GM19035 (cell line): ENCODE measurements at regions not wholly inside any gene's neighbourhood (a gene's known extent, or its start where the extent isn't known, plus 50 kb on each side); places are given as distances from the start of the nearest gene placed in this dataset.
A peak's percentile ranks its signal among the peaks of the same experiment; 100 is the strongest.
"Not testable (repeated sequence)": the region's sequence is repeated elsewhere in the genome, so short reads cannot be mapped to it uniquely, and the experiment has no call there.

Experiments used
- ATAC-seq: cut with Tn5 transposase; IDR thresholded peaks from one replicate; pipeline ENCODE4 v1.9.1; 2021; ENCODE audit not compliant: unreplicated experiment

GRCh38 chr6:125354649-125355048 lies 52.9 kb upstream of the HDDC2 start:
- ATAC-seq, result no peak

- ATAC-seq, result peak; percentile 63
These were observed 55.1 kb upstream of the HDDC2 start for GRCh38 chr6:125356884-125357283.

- ATAC-seq, result peak; percentile 49
These were observed 55.9 kb upstream of the HDDC2 start for GRCh38 chr6:125357515-125358256.

GRCh38 chr6:125358898-125359297 lies 57.1 kb upstream of the HDDC2 start:
- no peak for ATAC-seq

- ATAC-seq, result no peak
These were observed 60.1 kb upstream of the HDDC2 start for GRCh38 chr6:125361868-125362267.

- ATAC-seq, result no peak
These were observed 61.5 kb upstream of the HDDC2 start for GRCh38 chr6:125363039-125363823.

- ATAC-seq, result no peak
These were observed 62.0 kb upstream of the HDDC2 start for GRCh38 chr6:125363824-125364165.

GRCh38 chr6:125365230-125365629 lies 63.5 kb upstream of the HDDC2 start:
- ATAC-seq, result no peak

- no peak for ATAC-seq
These were observed 65.4 kb upstream of the HDDC2 start for GRCh38 chr6:125367036-125367782.

GRCh38 chr6:125370343-125370742 lies 68.6 kb upstream of the HDDC2 start:
- ATAC-seq, result no peak

GRCh38 chr6:125375013-125375412 lies 73.2 kb upstream of the HDDC2 start:
- no peak for ATAC-seq

- ATAC-seq, result no peak
These were observed 74.1 kb upstream of the HDDC2 start for GRCh38 chr6:125375821-125376220.

- no peak for ATAC-seq
These were observed 75.9 kb upstream of the HDDC2 start for GRCh38 chr6:125377621-125378020.

GRCh38 chr6:125379174-125379573 lies 77.4 kb upstream of the HDDC2 start:
- no peak for ATAC-seq

GRCh38 chr6:125380474-125380873 lies 78.7 kb upstream of the HDDC2 start:
- ATAC-seq, result no peak

GRCh38 chr6:125386337-125386736 lies 84.6 kb upstream of the HDDC2 start:
- not testable (repeated sequence) for ATAC-seq

GRCh38 chr6:125392682-125393081 lies 90.9 kb upstream of the HDDC2 start:
- ATAC-seq, result no peak

GRCh38 chr6:125393449-125393858 lies 91.7 kb upstream of the HDDC2 start:
- no peak for ATAC-seq

- ATAC-seq, result no peak
These were observed 105.0 kb upstream of the HDDC2 start for GRCh38 chr6:125406741-125407140.

GRCh38 chr6:125414507-125414906 lies 112.7 kb upstream of the HDDC2 start:
- ATAC-seq, result no peak

GRCh38 chr6:125415913-125416312 lies 114.1 kb upstream of the HDDC2 start:
- ATAC-seq, result no peak

- ATAC-seq, result no peak
These were observed 120.1 kb upstream of the HDDC2 start for GRCh38 chr6:125421836-125422235.
